ENCODE measurements at regions not wholly inside any gene's neighbourhood (a gene's known extent, or its start where the extent isn't known, plus 50 kb on each side); places are given as distances from the start of the nearest gene placed in this dataset.
"Not testable (repeated sequence)": the region's sequence is repeated elsewhere in the genome, so short reads cannot be mapped to it uniquely, and the experiment has no call there.

GRCh38 chr4:17038510-17039176 is 140.2 kb upstream of the LDB2 start:
- no peak for DNase-seq

DNA sequence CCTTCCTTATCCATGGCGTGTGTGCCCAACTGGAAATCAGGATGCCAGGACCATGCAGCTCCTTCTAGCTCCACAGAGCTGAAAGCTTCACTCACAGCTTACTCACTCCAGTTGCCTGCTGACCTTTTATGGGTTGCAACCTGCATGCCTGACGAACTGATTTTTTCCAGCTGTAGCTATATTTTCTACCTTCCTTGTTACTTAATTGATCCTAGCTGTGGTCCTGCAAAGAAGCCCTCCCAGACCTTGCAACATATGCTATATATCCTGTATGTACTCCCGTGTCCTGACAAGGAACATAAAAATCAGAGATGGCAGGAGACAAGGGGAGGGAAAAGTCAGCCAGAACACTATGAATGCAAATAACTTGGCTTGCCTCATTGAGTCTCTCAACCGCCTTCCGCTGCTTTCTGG is 135.3 kb upstream of the LDB2 start:
- DNase-seq: no peak

DNA sequence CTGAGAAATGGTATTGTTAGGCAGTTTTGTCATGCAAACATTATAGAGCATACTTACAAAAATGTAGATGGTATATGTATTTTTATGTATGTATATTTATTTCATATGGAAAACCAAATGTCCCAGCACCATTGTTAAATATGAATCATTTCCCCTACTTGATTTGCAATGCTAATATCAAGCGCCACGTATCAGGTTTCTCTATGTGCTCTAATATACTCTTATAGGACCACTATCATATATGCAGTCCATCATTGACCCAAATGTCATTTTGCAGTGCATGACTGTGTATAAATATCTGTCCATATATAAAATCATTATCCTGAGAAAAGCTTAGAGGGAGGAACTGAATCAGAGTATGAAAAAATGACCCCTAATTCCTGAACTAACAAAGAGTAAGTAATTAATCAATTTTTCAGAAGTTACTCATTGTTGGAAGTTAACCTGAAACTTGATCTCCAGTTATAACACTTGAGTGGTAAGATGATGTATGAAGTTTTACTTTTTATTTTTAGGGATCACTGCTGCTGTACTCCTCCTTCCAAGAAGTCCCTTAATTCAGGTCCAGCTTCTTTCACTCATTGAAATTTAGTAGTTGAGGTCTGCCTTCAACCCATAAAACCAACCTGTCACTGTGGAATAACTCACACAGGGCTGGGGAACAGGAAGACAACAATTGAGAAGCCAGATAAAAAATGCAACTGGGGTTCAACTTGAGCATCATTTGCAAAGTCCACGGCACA is 134.8 kb upstream of the LDB2 start:
- DNase-seq: no peak

GRCh38 chr4:17030543-17030942 is 132.1 kb upstream of the LDB2 start:
- DNase-seq: no peak

- DNase-seq: no peak
Observed at GRCh38 chr4:17029964-17030363, 131.5 kb upstream of the LDB2 start.

- DNase-seq: no peak
Observed at GRCh38 chr4:17029432-17029831, 131.0 kb upstream of the LDB2 start.

- no peak for DNase-seq
Observed at GRCh38 chr4:17027495-17027894, 129.1 kb upstream of the LDB2 start.

DNA sequence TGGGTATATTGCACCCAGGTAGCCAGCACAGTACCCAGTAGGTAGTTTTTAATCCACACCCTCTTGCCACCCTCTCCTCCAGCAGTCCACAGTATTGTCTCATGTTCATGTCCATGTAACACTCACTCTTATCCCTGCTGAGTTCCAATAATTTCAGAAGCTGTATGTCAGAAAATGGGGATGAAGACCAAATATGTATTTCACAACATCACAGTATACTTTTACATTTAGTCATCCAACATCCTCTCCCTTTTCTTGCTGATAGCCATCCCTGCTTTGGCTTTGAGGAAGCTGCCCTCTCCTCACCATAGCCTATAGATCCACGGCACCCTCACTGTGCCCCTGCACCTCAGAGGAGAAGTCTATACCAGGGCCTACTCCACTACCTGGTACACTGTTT is 126.0 kb upstream of the LDB2 start:
- no peak for DNase-seq

GRCh38 chr4:17020901-17021300 is 122.5 kb upstream of the LDB2 start:
- DNase-seq: no peak

DNA sequence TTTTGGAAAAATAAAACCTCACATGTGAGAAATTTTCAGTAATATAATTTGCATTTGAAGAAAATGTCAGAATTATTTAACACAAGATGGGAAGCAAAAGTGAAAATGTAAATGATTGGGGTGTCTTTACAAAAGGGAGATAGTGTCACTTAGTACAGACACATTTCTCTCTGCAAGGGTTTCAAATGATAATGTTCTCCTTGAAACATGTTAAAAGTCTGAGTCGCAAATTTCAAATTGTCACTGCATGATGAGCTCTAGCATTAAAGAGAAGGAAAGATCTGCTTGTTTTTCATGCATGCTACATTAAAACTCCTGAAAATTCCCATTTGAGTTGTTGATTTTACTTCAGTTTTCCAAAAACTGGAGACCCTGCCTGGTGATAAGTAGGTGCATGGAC is 122.0 kb upstream of the LDB2 start:
- DNase-seq: no peak

DNA sequence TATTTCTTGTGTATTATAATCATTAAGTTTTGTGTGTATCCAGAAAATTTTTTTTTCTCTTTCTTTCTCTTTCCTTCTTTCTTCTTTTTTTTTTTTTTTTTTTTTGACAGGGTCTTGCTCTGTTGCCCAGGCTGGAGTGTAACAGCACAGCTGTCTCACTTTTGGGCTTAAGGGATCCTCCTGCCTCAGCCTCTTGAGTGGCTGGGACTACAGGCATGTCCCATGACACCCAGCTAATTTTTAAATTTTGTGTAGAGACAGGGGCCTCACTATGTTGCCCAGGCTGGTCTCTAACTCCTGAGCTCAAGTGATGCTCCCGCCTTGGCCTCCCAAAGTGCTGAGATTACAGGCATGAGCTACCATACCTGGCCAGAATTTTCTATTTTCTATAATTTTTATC is 120.2 kb upstream of the LDB2 start:
- DNase-seq: not testable (repeated sequence)

GRCh38 chr4:17018013-17018412 is 119.6 kb upstream of the LDB2 start:
- DNase-seq: no peak

GRCh38 chr4:17013382-17014006 is 115.0 kb upstream of the LDB2 start:
- no peak for DNase-seq

- DNase-seq: no peak
Observed at GRCh38 chr4:17012451-17012850, 114.0 kb upstream of the LDB2 start.

DNA sequence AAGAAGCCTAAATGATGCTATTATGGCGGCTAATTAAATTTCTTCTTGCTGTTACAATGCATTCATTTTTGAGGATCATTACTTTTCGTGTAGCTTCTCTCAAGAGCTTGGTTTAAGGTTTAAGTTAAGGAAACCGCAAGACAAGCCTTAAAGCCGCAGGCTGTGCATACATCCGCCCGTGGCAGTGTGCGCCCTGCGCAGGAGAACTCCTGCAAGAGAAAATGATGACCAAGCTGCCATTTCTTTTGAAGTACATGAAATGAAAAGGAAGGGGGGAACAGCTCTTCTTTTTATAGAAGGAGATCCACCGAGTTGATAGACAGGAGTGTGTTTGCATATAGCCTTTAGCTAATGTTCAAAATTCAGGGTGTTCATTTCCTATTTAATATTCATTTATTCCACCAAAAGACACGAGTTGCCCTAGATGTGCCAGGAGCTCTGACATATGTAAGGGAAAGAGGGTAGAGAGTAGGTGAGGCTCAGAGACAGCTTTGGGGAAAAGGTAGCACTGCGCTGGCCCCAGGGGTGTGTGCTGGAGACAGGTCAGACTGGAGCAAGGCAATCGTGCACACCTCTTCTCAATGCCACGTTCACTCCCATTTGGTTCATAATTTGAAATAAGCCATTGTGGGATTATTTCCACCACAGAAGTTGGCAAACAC is 112.1 kb upstream of the LDB2 start:
- DNase-seq: no peak

DNA sequence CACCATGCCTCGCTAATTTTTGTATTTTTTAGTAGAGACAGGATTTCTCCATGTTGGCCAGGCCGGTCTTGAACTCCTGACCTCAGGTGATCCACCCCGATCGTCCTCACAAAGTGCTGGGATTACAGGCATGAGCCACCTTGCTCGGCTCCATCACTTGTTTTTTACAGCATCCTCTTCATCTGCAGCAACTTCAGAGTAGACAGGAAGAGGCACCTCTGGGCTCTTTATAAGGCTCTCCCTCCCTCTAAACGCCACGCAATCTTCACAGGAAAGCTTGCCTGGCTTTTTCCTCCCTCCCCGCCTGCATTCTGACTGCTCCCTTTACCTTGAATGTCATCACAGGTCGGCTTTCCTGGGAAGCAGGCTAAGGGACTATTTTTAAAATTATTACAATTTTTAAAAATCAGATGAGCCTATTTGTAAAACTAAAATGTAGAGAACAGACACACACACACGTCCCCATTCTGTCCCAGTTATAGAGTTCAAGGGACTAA is 111.5 kb upstream of the LDB2 start:
- DNase-seq: no peak

DNA sequence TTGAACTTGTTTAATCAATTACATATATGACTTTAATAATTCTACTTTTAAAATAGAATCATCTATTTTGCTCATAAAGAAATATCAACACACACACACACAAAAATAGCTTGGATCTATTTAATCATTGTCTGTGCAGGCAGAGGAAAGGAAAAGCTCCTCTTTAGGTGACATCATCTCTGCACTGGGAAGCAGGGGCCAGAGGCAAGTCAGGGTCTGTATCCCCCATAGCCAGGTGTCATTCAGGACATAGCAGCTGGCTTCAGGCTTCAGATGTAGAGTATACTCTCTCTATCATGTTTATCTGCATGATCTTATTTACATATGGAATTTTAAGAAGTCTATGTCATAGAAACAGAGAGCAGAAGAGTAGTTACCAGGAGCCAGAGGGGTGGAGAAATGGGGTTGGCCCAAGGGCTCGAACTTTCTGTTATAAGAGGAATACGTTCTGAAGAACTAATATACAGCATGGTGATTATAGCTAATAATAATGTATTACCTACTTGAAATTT is 110.4 kb upstream of the LDB2 start:
- no peak for DNase-seq

- not testable (repeated sequence) for DNase-seq
Observed at GRCh38 chr4:17003606-17004392, 105.4 kb upstream of the LDB2 start.

GRCh38 chr4:16995451-16995850 is 97.0 kb upstream of the LDB2 start:
- DNase-seq: no peak

DNA sequence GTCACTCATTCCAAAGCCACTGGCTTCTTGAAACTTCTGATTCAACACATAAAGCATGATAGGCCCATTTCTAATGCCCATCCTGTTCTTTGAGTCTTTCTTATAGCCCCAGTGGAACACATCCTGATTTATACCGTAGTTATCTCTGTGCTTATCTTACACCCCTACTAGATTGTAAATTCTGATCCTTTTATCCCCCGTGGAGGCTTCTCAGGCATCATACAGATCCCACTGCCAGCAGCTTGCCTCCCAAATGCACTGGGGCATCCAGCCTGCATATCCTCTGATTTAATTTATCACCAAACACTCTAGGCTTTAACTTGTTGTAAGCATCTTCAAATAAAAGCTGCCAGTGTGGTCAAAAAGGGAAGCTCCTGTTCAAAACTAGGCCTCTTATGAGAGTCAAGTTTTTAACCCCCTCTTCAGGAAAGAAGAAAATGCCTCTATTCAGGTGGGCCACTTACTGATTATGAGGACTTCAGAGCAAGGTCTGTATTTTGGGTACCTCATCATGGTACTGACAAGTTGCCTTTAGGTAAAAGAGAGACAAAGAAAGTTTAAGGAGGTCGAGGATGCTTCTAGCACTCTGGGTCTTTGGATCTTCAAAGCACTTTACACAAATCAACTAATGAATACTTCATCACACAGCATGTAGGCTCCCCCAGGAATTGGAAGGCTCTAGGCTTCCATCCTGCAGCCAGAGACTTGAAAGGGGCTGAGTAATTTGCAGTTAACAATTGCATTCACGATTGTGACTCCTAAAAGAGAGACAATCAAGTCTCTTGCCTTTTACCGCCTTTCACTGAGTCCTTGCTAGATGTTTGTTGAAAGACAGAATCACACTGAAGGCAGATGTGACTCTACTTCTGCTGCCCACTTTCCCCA is 95.8 kb upstream of the LDB2 start:
- no peak for DNase-seq

- DNase-seq: no peak
Observed at GRCh38 chr4:16992566-16993225, 94.3 kb upstream of the LDB2 start.

Data from hematopoietic multipotent progenitor cell treated with erythropoietin and hydrocortisone succinate and interleukin-3 and kit ligand, for 8 days (in vitro differentiated cells).